ENCODE measurements at regions not wholly inside any gene's neighbourhood (a gene's known extent, or its start where the extent isn't known, plus 50 kb on each side); places are given as distances from the start of the nearest gene placed in this dataset.

DNA sequence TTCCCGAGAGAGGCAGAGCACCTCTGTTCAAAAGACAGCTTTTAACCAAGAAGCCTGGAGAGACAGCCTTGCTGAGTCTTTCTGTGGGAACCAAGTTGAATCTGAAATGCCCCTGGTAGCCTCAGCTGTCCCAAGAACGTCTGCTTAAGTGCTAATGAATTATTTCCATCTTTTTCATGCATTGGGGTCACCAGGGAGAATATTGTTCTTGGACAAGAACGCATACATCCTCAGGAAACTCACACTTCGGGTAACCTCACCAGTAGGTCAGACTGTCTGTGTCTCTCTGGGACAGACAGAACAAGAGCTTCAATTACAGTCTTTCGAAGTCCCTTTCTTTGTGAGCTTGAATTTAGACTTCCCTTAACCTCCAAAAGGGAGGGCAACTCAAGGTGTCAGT, 134.6 kb upstream of the ADAMTS18 start:
- no peak for TF ChIP-seq CTCF (IDR thresholded peaks at IDR 0.05)
- TF ChIP-seq POLR2A (IDR thresholded peaks at IDR 0.05): no peak
